Endothelial cell of umbilical vein (primary cell): ENCODE measurements at regions not wholly inside any gene's neighbourhood (a gene's known extent, or its start where the extent isn't known, plus 50 kb on each side); places are given as distances from the start of the nearest gene placed in this dataset.

Experiments used
- CTCF ChIP-seq, 2 donors: IDR thresholded peaks; 1 replicate in 1 of 2; 2 replicates in 1 of 2; pipeline ENCODE4 v1.5.1; 2011; ENCODE audit warnings: low read length in 2 of 2, mild to moderate bottlenecking in 2 of 2, moderate library complexity in 2 of 2, control low read depth in 1 of 2, inconsistent platforms in 1 of 2, low read depth in 1 of 2; ENCODE audit not compliant: insufficient read depth in 1 of 2; ENCODE audit errors: extremely low read depth in 1 of 2
- EZH2 ChIP-seq: IDR thresholded peaks from 2 replicates; pipeline ENCODE4 v1.6.1; 2012; ENCODE audit warnings: borderline replicate concordance, low read depth, mild to moderate bottlenecking, moderate library complexity, low read length, inconsistent platforms; ENCODE audit not compliant: severe bottlenecking
- FOS ChIP-seq: IDR thresholded peaks from 2 replicates; pipeline ENCODE4 v1.6.1; 2011; ENCODE audit warnings: mild to moderate bottlenecking, low read length, moderate library complexity, borderline replicate concordance; ENCODE audit not compliant: insufficient read depth
- JUN ChIP-seq: IDR thresholded peaks from 2 replicates; pipeline ENCODE4 v1.6.1; 2011; ENCODE audit warnings: borderline replicate concordance, low read depth; ENCODE audit not compliant: insufficient read length, insufficient read depth
- MAX ChIP-seq: IDR thresholded peaks from 2 replicates; pipeline ENCODE4 v1.6.1; 2011; ENCODE audit not compliant: insufficient read depth, insufficient read length
- POLR2A ChIP-seq: IDR thresholded peaks from 2 replicates; pipeline ENCODE4 v1.6.1; 2012; ENCODE audit warnings: low read depth, mild to moderate bottlenecking, control low read depth, low read length
- POLR2AphosphoS5 ChIP-seq: IDR thresholded peaks from 2 replicates; pipeline ENCODE4 v1.6.1; 2012; ENCODE audit warnings: low read depth, mild to moderate bottlenecking, control low read depth, low read length, moderate library complexity; ENCODE audit not compliant: insufficient read depth

GRCh38 chr2:176560296-176560695 is 291.1 kb downstream of the MTX2 start:
- no peak for TF ChIP-seq CTCF (IDR thresholded peaks at IDR 0.05; ENCODE audit: extremely low read depth in 1 of 2, insufficient read depth in 1 of 2, low read depth in 1 of 2, low read length in 2 of 2)
- TF ChIP-seq POLR2A = no peak
- no peak for TF ChIP-seq POLR2AphosphoS5
- no peak for TF ChIP-seq MAX
- TF ChIP-seq FOS = no peak
- TF ChIP-seq JUN = no peak
- no peak for TF ChIP-seq EZH2
